ENCODE measurements at regions not wholly inside any gene's neighbourhood (a gene's known extent, or its start where the extent isn't known, plus 50 kb on each side); places are given as distances from the start of the nearest gene placed in this dataset.

- TF ChIP-seq POLR2AphosphoS5 (IDR thresholded peaks at IDR 0.05; ENCODE audit: insufficient read depth in 1 of 2, low read depth in 1 of 2): no peak
- no peak for TF ChIP-seq POLR2A (IDR thresholded peaks at IDR 0.05)
- no peak for TF ChIP-seq CTCF (IDR thresholded peaks at IDR 0.05)
- intact Hi-C loops (cut with DNase I): no loop called here
- H3K9me3 ChIP-seq: no peaks in the 10 kb centered on the region
Measured at GRCh38 chr6:165229216-165229615, 80.2 kb downstream of the C6orf118 start.

GRCh38 chr6:165227644-165228329 is 81.6 kb downstream of the C6orf118 start:
- intact Hi-C loops (cut with DNase I): no loop called here
- no peak overlapping the region for H3K27ac ChIP-seq

More at GRCh38 chr6:165229216-165229615, 80.2 kb downstream of the C6orf118 start:
- no peaks in the 10 kb centered on the region for H3K4me1 ChIP-seq
- no peak for DNase-seq (ENCODE audit: extremely low spot score in 2 of 2)
- no peak overlapping the region for H3K27ac ChIP-seq
- H3K4me3 ChIP-seq: no peak overlapping the region
- no peaks in the 10 kb centered on the region for H3K36me3 ChIP-seq
- no peaks in the 10 kb centered on the region for H3K27me3 ChIP-seq

DNA sequence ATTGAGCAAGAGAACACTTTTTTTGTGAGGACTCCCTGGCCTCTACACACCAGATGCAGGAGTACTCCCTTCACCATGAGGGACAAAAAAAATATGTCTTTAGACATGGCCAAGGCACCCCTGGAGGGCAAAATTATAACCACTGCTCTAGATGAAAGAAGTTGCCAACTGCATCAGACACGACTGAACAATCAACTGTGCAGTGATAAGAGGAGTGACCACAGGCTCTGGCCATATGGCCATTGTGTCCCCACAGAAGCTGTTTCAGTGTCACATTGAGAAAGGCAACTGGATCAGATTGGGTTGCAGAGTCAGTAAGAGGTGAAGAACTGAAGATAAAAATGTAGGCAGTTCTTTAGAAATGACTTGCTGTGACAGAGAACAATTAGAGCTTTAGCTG is 85.7 kb downstream of the C6orf118 start:
- Histone ChIP-seq H3K27me3 (no peaks in the 10 kb centered on the region), H3K4me3 (no peak overlapping the region), H3K9me3 (no peaks in the 10 kb centered on the region), H3K4me1 (no peaks in the 10 kb centered on the region), H3K27ac (no peak overlapping the region), H3K36me3 (no peaks in the 10 kb centered on the region)
- DNase-seq (ENCODE audit: extremely low spot score in 2 of 2): no peak
- intact Hi-C loops (cut with DNase I): no loop called here
- TF ChIP-seq POLR2A (IDR thresholded peaks at IDR 0.05): no peak
- TF ChIP-seq POLR2AphosphoS5 (IDR thresholded peaks at IDR 0.05; ENCODE audit: insufficient read depth in 1 of 2, low read depth in 1 of 2): no peak
- no peak for TF ChIP-seq CTCF (IDR thresholded peaks at IDR 0.05)

More at GRCh38 chr6:165227644-165228329, 81.6 kb downstream of the C6orf118 start:
- no peak for DNase-seq (ENCODE audit: extremely low spot score in 2 of 2)
- no peaks in the 10 kb centered on the region for H3K36me3 ChIP-seq
- no peaks in the 10 kb centered on the region for H3K9me3 ChIP-seq
- H3K4me3 ChIP-seq: no peak overlapping the region
- H3K27me3 ChIP-seq: no peaks in the 10 kb centered on the region
- H3K4me1 ChIP-seq: no peaks in the 10 kb centered on the region
- TF ChIP-seq POLR2A (IDR thresholded peaks at IDR 0.05) (no peak), POLR2AphosphoS5 (IDR thresholded peaks at IDR 0.05; ENCODE audit: insufficient read depth in 1 of 2, low read depth in 1 of 2) (no peak), CTCF (IDR thresholded peaks at IDR 0.05) (no peak)

DNA sequence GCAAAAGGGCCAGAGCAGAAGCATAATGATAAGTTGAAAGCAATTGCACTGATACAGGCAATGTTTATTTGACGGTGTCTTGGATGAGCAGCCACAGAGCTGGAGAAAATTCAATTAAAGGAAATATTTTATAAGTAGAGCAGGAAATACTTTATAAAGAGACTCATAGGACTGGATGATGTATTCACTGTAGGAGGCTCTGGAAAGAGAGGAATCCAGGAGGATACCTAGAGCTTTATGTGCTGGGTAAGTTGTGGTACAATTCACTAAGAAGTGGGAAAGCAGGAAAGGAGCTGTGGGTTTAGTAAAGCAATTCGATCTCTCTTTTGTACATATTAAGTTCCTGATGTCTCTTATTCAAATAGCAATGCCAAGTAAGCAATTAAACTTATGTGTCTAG is 86.3 kb downstream of the C6orf118 start:
- Histone ChIP-seq H3K4me3 (no peak overlapping the region), H3K27ac (no peak overlapping the region), H3K27me3 (no peaks in the 10 kb centered on the region), H3K36me3 (no peaks in the 10 kb centered on the region), H3K4me1 (no peaks in the 10 kb centered on the region), H3K9me3 (no peaks in the 10 kb centered on the region)
- intact Hi-C loops (cut with DNase I): no loop called here
- no peak for DNase-seq (ENCODE audit: extremely low spot score in 2 of 2)
- TF ChIP-seq POLR2AphosphoS5 (IDR thresholded peaks at IDR 0.05; ENCODE audit: insufficient read depth in 1 of 2, low read depth in 1 of 2) (no peak), CTCF (IDR thresholded peaks at IDR 0.05) (no peak), POLR2A (IDR thresholded peaks at IDR 0.05) (no peak)

- H3K4me1 ChIP-seq: no peaks in the 10 kb centered on the region
- TF ChIP-seq POLR2AphosphoS5 (IDR thresholded peaks at IDR 0.05; ENCODE audit: insufficient read depth in 1 of 2, low read depth in 1 of 2): no peak
- no peak for TF ChIP-seq CTCF (IDR thresholded peaks at IDR 0.05)
- TF ChIP-seq POLR2A (IDR thresholded peaks at IDR 0.05): no peak
- H3K27ac ChIP-seq: no peak overlapping the region
Measured at GRCh38 chr6:165222315-165223025, 86.9 kb downstream of the C6orf118 start.

More at GRCh38 chr6:165222315-165223025, 86.9 kb downstream of the C6orf118 start:
- no peak overlapping the region for H3K4me3 ChIP-seq
- no peaks in the 10 kb centered on the region for H3K27me3 ChIP-seq
- H3K9me3 ChIP-seq: no peaks in the 10 kb centered on the region
- H3K36me3 ChIP-seq: no peaks in the 10 kb centered on the region
- DNase-seq (ENCODE audit: extremely low spot score in 2 of 2): no peak
- intact Hi-C loops (cut with DNase I): no loop called here
